Endothelial cell of umbilical vein (primary cell): ENCODE measurements at regions not wholly inside any gene's neighbourhood (a gene's known extent, or its start where the extent isn't known, plus 50 kb on each side); places are given as distances from the start of the nearest gene placed in this dataset.

Experiments
- BruUV-seq: library from RNA; stranded (reverse); fragments of 400-500 nt; replicated peaks from 2 replicates; lab custom pipeline; 2021; lab: Mats Ljungman, UMichigan
- CTCF ChIA-PET: fragments of 300-600, 350-600 bp; sonication (Branson Sonifier 250); formaldehyde crosslinking; loops from one replicate; lab custom pipeline; 2021; ENCODE audit warnings: antibody characterized with exemption, inconsistent platforms; lab: Charles Lee
- POLR2A ChIA-PET: fragments of 300-600, 350-600 bp; sonication (Branson Sonifier 250); formaldehyde crosslinking; loops from one replicate; lab custom pipeline; 2021; ENCODE audit warnings: antibody characterized with exemption, inconsistent platforms; lab: Charles Lee
- DNase-seq: peaks from one replicate; pipeline ENCODE4 v3.0.0-alpha.2; 2011; ENCODE audit warnings: low read depth, low spot score
- FAIRE-seq: peaks from 2 replicates; lab custom pipeline; 2011; peaks lifted over from hg19 to GRCh38; lab: Jason Lieb, UNC
- H2AFZ ChIP-seq: 2 replicates; pipeline ENCODE4 v1.6.0; 2012; ENCODE audit warnings: low read depth, low read length, control low read depth, inconsistent platforms
- H3K27ac ChIP-seq: 2 replicates; pipeline ENCODE4 v1.5.1; 2011; ENCODE audit warnings: low read depth, mild to moderate bottlenecking, control low read depth, low read length, moderate library complexity; ENCODE audit not compliant: insufficient read depth
- H3K27me3 ChIP-seq, 2 experiments: 2 replicates each; pipeline versions ENCODE4 v1.6.0 to v1.6.1; 2011; ENCODE audit warnings: low read length in 2 of 2, mixed read lengths in 1 of 2; ENCODE audit not compliant: control insufficient read depth in 2 of 2, insufficient read depth in 2 of 2
- H3K36me3 ChIP-seq, 2 experiments: 2 replicates in 1 of 2; 3 replicates in 1 of 2; pipeline ENCODE4 v1.5.1; 2011; ENCODE audit warnings: low read length in 2 of 2, mild to moderate bottlenecking in 1 of 2, moderate library complexity in 1 of 2; ENCODE audit not compliant: control insufficient read depth in 2 of 2, insufficient read depth in 2 of 2; ENCODE audit errors: extremely low read depth in 1 of 2
- H3K4me1 ChIP-seq: 3 replicates; pipeline ENCODE4 v1.5.1; 2011; ENCODE audit warnings: mild to moderate bottlenecking, low read length; ENCODE audit not compliant: control insufficient read depth, insufficient read depth; ENCODE audit errors: extremely low read depth
- H3K4me2 ChIP-seq: 2 replicates; pipeline ENCODE4 v1.6.1; 2011; ENCODE audit warnings: low read length, control low read depth, mixed read lengths; ENCODE audit not compliant: insufficient read depth
- H3K4me3 ChIP-seq, 3 experiments: fragments of 200-600 bp in 1 of 3; sonication (generic), shearing (Covaris generic) in 1 of 3; replicated peaks in 1 of 3; 2 replicates each; pipeline ENCODE4 v1.5.1; 2011 to 2016; ENCODE audit warnings: control low read depth in 3 of 3, low read length in 3 of 3, mild to moderate bottlenecking in 2 of 3, inconsistent platforms in 1 of 3, low read depth in 1 of 3, moderate library complexity in 1 of 3; ENCODE audit not compliant: insufficient read depth in 1 of 3
- H3K79me2 ChIP-seq: 2 replicates; pipeline ENCODE4 v1.6.0; 2012; ENCODE audit warnings: low read length, inconsistent platforms; ENCODE audit not compliant: control insufficient read depth, insufficient read depth
- H3K9ac ChIP-seq: replicated peaks from 2 replicates; pipeline ENCODE3; 2011; ENCODE audit warnings: low read length, control low read depth; ENCODE audit not compliant: insufficient read depth; ENCODE audit errors: extremely low read depth
- H3K9me1 ChIP-seq: replicated peaks from 3 replicates; pipeline ENCODE4 v1.6.0; 2011; ENCODE audit warnings: mild to moderate bottlenecking, low read length; ENCODE audit not compliant: control insufficient read depth, insufficient read depth; ENCODE audit errors: extremely low read depth
- H3K9me3 ChIP-seq: replicated peaks from 2 replicates; pipeline ENCODE4 v1.5.1; 2012; ENCODE audit warnings: low read length, inconsistent platforms; ENCODE audit not compliant: control insufficient read depth, insufficient read depth
- H4K20me1 ChIP-seq: replicated peaks from 2 replicates; pipeline ENCODE3; 2011; ENCODE audit warnings: mild to moderate bottlenecking, low read length; ENCODE audit not compliant: control insufficient read depth, insufficient read depth; ENCODE audit errors: extremely low read depth
- CTCF ChIP-seq, 2 donors: IDR thresholded peaks; 1 replicate in 1 of 2; 2 replicates in 1 of 2; pipeline ENCODE4 v1.5.1; 2011; ENCODE audit warnings: low read length in 2 of 2, mild to moderate bottlenecking in 2 of 2, moderate library complexity in 2 of 2, control low read depth in 1 of 2, inconsistent platforms in 1 of 2, low read depth in 1 of 2; ENCODE audit not compliant: insufficient read depth in 1 of 2; ENCODE audit errors: extremely low read depth in 1 of 2
- FOS ChIP-seq: IDR thresholded peaks from 2 replicates; pipeline ENCODE4 v1.6.1; 2011; ENCODE audit warnings: mild to moderate bottlenecking, low read length, moderate library complexity, borderline replicate concordance; ENCODE audit not compliant: insufficient read depth
- GATA2 ChIP-seq: IDR thresholded peaks from 2 replicates; pipeline ENCODE4 v1.7.0; 2011; ENCODE audit warnings: low read depth, mild to moderate bottlenecking, moderate library complexity, mixed read lengths, low read length; ENCODE audit not compliant: insufficient read length, insufficient read depth
- JUN ChIP-seq: IDR thresholded peaks from 2 replicates; pipeline ENCODE4 v1.6.1; 2011; ENCODE audit warnings: borderline replicate concordance, low read depth; ENCODE audit not compliant: insufficient read length, insufficient read depth
- POLR2A ChIP-seq: IDR thresholded peaks from 2 replicates; pipeline ENCODE4 v1.6.1; 2012; ENCODE audit warnings: low read depth, mild to moderate bottlenecking, control low read depth, low read length
- dilution Hi-C: fragments of 300-500 bp; cut with MboI; formaldehyde crosslinking; loops from one replicate; pipeline ENCODE4 v1.15.0; 2019; ENCODE audit warnings: low sequenced_read_pairs; ENCODE audit not compliant: extremely low pct_ligation_motif_present
- intact Hi-C: fragments of 100-400 bp; cut with micrococcal nuclease; formaldehyde crosslinking; loops from one replicate; pipeline ENCODE4 v1.10.0; 2022

- no peaks in the 10 kb centered on the region for H3K27me3 ChIP-seq
- FAIRE-seq (no peak), DNase-seq (peak; percentile 15)
- TF ChIP-seq CTCF (IDR thresholded peaks at IDR 0.05; ENCODE audit: extremely low read depth in 1 of 2, insufficient read depth in 1 of 2, low read depth in 1 of 2, low read length in 2 of 2) (no peak), GATA2 (peak; percentile 24)
- H3K9ac ChIP-seq = no peak overlapping the region
- H3K36me3 ChIP-seq = no peaks in the 10 kb centered on the region
- no peaks in the 10 kb centered on the region for H3K9me3 ChIP-seq
- H3K4me3 ChIP-seq = no peak overlapping the region
- no peaks in the 10 kb centered on the region for H4K20me1 ChIP-seq
- H3K9me1 ChIP-seq = no peaks in the 10 kb centered on the region
- H2AFZ ChIP-seq = no peak overlapping the region
- no peaks in the 10 kb centered on the region for H3K79me2 ChIP-seq
- no peaks in the 10 kb centered on the region for H3K4me1 ChIP-seq
- dilution Hi-C loops = no loop called here
- intact Hi-C loops = no loop called here
- no TSS peak for BruUV-seq
- ChIA-PET POLR2A (no interaction called here), CTCF (interaction anchor here (0.9 kb wide), 1 partner anchor 605 kb away, joined by 3 read pairs; no protein-coding TSS in a partner anchor)
- H3K27ac ChIP-seq = no peak overlapping the region
- no peak overlapping the region for H3K4me2 ChIP-seq
Measured at GRCh38 chr6:151733680-151734320, 73.7 kb upstream of the ESR1 start.

- no peak for TF ChIP-seq JUN
- no peak for TF ChIP-seq POLR2A
- no peak for TF ChIP-seq FOS
- no peak for TF ChIP-seq GATA2
- BruUV-seq = no TSS peak
- Histone ChIP-seq H3K36me3 (no peaks in the 10 kb centered on the region), H3K4me1 (no peaks in the 10 kb centered on the region), H3K9me3 (no peaks in the 10 kb centered on the region), H2AFZ (no peak overlapping the region), H3K79me2 (no peaks in the 10 kb centered on the region), H3K27me3 (peaks cover 0 to 3% of the 10 kb centered on the region in 2 experiments), H3K4me3 (no peak overlapping the region), H3K9me1 (no peaks in the 10 kb centered on the region), H3K9ac (no peak overlapping the region), H3K27ac (no peak overlapping the region), H3K4me2 (no peak overlapping the region), H4K20me1 (no peaks in the 10 kb centered on the region)
- ChIA-PET POLR2A (no interaction called here), CTCF (interaction anchor here (0.8 to 1.2 kb wide), 2 partner anchors 13 to 530 kb away, joined by 3 read pairs; no protein-coding TSS in a partner anchor)
- intact Hi-C loops (no loop called here), dilution Hi-C loops (no loop called here)
- FAIRE-seq (no peak), DNase-seq (no peak)
Measured at GRCh38 chr6:151738267-151738666, 69.2 kb upstream of the ESR1 start.
